NCI-H146 (cell line): ENCODE measurements at regions not wholly inside any gene's neighbourhood (a gene's known extent, or its start where the extent isn't known, plus 50 kb on each side); places are given as distances from the start of the nearest gene placed in this dataset.

Source experiments
- DNase-seq: peaks from one replicate; lab custom pipeline; 2025; lab: John Stamatoyannopoulos, UW

DNA sequence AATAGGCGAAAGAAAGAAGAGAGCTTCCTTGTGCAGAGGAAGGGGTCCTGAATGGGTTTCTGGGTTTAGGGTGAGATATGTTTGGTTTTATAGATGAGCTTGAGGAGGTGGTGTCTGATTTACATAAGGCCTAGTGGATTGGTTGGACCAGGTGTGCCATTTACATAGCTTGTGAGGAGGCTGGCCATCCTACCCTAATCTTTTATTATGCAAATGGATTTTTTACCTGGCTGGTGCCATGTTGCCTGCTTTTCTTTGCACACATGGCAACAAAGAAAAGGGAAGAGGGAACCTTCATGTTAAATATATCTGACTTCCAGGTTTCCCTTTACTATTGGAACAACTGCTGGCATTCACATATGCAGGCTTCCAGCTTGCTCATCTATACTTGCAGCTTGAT lies 585.3 kb downstream of the PTPRU start:
- DNase-seq, result no peak

DNA sequence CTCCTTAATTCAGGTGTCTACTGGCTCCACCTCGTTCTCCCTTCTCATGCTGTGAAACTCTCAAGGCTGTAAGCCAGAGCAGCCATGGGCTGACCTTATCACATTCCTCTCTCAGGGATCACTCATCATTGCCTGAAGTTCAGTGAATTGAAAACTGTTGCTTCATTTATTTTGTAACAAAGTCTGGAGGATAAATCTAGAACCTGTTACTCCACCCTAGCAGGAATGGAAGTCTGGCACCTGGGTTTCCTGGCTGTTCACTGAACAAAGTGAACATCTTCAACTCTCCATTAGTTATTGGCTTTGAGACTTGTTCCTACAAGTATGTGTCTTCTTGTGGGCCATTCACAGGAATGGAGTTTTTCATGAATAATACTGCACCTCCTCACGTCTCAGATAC lies 584.1 kb downstream of the PTPRU start:
- no peak for DNase-seq

DNA sequence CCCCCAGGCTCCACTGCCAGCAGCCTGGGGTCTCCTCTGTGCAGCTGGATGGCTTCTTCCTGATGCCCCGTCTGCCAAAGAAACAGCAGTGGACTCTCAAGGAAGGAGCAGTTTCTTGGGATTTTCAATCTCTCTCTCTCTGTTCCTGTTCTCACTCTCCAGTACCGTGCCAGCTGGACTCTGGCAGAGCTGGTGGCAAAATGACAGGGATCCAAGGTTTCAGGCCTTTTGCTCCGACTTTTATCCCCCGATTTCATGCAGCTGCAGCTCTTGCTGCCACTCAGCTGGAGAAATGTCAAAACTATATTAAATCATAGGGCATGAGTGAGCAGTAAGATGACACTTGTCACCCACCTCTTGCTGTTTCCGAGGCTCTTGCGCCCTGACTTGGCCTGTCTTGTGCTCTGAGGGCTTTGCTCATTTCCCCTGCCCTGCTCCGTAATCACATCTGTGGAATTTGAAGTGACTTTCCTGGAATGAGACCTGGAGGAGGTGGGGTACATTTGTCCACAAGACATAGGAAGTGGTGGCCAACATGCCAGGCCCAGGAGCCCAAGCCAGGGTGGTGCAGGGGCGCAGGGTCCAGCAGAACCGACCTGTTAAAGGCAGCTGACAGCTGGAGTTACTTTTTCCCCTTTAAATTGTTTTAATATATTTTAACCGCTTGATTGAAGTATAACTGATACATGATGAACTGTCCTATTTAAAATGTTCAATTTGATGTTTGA lies 576.2 kb downstream of the PTPRU start:
- no peak for DNase-seq

DNA sequence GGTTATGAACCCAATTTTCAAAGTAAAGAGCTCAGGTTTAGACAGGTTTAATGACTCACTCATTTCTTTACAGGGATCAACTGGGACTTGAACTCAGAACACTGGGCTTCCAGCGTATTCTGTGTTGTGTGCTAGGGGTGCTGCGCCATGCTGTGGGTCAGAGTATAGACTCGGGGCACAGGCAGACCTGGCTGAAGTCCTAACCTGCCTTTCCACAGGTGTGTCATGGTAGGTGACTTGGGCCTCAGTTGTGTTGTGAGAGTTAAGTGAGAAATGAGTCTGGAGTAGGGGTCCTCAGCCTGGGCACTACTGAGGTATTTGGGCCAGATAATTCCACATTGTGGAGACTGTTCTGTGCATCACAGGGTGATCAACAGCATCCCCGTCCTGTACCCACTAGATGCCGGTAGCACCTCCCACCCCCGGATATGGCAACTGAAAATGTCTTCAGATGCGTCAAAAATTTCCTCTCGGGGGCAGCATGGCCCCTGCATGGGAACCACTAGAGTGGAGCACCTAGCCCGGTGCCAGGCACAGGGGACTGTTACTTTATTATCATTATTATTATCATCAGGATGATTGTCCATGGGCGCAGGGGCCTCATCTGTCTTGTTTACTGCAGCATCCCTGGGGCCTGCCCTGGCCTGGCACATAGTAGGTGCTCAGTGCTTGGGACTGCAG lies 575.5 kb downstream of the PTPRU start:
- no peak for DNase-seq

DNA sequence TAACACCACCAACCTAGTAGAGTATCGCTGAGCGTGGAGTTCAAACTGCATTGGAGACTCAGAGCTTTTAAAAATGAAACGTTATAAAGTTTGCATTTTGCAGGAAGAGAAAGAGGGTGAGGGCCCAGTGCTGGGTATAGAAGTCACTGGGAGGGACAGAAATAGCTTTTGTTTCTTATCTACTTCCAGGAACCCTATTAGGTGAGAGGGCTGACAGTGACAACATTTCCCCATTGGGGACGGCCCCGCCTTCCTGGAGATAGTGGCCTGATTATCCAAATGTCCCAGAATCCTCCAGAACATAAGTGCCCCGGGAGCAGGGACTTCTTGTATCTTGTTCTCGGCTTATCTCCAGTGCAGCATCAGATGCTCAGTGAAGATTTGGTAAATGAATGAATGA lies 574.9 kb downstream of the PTPRU start:
- DNase-seq, result no peak

DNA sequence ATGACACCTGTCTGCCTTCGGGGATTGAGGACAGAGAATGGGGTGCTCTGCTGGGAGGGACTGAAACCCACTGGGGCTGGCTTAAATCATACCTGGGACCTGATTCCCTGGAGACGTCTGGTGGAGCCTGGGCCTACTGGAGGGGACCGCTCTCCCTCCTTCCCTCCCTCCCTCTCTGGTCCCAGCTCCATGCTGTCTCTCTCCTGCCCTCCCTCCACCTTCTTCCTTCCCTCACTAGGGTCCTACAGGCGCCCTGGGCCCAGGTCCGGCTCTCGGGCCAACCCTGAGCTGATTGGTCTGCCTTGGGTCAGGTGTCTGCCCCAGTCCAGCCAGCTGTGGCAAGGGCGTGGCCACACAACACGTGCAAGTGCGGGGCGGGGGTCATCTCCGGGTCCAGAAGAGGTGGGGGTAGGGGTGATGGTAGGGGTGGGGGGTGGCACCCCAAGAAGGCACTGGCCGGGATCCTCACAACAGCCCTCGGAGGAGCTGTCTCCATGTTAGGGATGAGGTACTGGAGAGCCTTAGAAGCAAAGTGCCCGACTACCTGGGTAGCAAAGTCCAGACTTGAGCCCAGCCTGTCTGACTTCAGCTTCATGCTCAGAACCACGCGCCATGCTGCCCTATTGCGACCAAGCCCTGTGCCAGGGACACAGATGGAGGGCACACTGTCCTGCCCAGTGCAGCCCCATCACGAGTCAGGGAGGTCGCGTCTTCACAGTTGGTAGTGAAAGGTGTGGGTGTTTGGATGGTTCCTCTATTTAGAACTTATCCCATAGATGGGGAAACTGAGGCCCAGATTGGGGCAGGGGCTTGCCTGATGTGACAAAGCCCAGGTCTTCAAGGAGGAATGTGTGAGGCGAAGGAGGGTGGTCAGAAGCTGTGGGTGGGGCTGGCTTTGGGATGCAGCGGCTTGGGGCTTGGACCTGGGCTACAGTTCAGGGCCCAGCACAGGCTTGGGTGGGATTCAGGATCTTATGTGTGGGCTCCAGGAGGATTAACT lies 574.1 kb downstream of the PTPRU start:
- no peak for DNase-seq

DNA sequence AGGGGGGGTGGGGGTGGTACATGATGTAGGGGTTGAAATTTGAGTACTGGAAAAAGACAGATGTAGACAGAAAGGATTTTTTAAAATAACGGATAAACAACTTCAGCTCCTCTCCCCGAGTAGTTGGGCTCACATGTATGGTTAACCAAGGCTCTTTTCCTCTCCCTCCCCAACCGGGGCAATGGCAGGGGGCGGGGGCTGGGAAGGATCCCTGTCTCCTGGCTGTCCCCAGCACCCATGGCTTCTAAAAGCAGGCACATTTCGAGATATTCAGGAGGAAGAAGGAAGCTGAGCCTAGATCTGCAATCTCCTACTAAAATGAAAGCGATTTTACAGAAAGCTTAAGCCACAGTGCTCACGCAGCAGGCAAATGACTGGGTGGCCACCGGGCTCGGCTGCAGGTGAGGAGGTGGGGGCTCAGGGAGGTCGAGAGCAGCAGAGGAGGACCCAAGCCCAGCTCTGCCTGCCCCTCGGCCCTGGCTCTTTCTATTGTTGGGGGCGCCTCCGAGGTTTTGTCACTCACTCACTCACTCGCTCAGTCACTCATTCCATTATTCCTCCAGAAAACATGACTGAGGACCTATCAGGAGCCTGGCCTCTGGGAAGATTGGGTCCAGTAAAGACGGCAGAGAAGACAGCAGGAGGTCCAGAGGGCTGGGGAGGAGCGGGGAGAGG lies 573.3 kb downstream of the PTPRU start:
- no peak for DNase-seq

DNA sequence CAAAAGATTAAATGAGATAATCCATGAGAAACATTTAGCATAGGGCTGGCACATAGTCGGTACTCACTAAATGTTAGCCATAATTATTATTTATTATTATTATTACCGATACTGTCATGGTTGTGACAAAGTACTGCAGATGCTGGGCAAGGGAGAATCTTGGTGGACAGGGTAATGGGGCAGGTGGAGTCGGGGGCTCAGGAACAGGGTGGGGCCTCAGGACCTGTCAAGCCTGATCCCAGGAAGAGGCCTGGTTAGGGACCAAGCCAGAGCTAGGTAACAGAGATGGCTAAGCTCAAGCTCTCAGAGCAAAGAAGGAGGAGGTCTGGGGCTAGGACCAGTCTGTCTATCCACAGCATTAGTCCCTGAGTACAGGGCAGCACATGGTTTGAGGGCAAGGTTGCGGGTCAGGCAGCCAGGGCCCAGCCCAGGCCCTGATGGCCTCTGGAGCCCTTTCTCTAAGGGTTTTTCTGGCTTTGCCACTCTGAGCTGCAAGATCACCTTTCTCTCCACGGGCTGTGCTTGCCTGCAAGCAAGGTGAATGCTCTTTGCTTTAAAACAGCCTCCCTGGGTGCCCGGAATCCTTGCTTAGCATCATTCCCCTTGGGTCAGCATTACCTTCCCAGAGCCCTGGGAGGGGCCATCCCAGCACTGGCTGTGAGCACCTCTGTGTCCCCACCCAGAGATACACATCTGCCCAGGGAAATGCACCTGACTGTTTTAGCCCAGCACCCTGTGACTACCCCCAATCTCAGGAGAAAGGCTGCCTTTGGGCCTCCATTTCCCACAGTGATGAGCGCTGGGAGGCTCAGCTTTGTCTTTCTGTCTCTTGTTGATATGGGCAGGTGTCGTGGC lies 572.0 kb downstream of the PTPRU start:
- DNase-seq, result no peak

DNA sequence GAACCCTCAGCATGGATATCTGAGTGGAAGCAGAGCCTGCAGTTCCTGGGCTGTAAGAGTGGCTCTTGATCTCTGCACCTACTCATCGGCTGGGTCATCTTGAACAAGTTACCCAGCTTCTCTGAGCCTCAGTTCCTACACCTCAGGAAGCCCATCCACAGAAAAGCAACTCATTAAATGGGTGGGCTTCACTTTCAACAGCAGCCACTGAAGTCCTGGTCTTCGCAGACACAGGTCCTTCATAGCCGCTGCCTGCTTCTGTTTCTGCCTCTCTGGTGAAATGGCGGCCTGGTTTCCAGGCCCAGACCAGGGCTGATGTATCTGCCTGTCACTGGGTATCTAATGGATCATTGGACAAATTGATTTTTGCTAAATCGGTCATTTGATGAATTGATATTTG lies 571.4 kb downstream of the PTPRU start:
- DNase-seq, result no peak

DNA sequence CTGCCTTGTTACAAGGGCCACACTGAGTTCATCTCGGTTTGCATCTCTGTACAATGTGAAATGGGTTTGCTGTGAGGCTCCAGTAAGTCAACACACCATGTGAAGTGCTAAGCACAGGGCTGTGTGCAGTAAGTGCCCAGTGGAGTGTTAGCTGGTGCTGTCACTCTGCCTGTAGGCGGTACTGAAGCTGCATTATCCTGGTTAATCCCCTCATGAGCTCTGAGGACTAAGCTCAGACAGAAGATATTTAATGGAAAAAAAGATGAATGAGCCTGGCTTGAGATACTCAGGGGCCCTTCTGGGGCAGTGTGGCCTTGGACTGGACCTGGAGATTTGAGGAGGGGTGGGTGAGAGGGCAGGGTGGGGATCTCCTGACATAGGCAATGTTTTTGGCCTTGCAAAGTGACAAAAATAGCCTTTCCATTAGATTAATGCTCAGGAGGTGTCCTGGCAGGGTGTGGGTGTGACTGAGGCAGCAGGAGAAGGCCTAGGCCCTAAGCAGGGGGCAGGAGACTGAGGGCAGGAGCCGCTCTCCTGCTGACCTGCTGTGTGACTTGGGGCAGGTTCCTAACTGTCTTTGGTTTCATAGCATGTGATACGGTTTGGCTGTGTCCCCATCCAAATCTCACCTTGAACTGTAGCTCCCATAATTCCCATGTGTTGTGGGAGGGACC lies 570.5 kb downstream of the PTPRU start:
- DNase-seq, result no peak

DNA sequence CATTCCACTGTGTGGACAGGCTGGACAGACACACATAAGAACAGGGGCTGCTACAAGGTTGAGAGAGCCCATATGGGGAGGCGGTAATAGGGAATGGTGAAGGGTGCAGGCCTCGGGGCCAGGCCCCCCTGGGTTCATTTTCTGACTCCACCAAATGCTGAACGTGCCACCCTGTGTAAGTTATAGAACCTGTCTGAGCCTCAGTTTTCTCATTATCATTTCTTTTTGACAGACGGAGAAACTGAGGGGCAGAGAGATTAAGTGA lies 569.5 kb downstream of the PTPRU start:
- no peak for DNase-seq

DNA sequence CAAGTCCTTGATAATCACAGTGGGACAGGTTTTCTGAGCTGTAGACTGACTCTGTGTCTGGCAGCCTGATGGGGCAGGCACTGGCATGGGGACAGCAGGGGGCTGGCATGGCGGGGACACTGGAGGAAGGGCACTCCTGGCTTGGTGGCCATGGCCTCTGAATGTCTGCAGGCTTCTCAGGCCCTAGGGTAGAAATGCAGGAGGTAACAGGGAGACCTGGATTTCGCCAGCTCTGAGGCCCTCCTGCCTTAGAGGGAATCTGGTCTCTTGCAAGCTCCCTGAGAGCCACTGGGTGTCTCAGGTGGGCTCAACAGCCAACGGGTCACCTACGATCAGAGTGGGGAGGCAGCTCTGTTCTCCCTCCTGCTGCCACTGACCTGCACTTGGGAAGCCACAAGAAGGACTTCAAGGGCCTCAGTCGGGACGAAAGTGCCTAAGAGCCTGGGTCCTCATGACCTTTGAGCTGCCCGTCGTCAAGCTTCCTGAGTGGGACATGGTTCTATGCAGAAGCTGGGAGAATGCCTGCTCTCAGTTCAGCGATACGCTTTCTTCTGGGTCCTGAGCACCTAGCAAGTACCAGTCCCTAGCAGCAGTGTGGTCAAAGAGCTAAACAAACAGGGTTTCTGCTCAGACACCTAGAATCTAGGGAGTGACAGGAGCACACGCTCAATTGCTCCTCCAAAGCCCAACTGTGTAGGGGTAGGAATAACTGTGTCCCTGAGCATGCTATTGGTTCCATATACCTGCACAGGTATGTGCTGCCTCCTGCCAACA lies 569.0 kb downstream of the PTPRU start:
- DNase-seq, result no peak

DNA sequence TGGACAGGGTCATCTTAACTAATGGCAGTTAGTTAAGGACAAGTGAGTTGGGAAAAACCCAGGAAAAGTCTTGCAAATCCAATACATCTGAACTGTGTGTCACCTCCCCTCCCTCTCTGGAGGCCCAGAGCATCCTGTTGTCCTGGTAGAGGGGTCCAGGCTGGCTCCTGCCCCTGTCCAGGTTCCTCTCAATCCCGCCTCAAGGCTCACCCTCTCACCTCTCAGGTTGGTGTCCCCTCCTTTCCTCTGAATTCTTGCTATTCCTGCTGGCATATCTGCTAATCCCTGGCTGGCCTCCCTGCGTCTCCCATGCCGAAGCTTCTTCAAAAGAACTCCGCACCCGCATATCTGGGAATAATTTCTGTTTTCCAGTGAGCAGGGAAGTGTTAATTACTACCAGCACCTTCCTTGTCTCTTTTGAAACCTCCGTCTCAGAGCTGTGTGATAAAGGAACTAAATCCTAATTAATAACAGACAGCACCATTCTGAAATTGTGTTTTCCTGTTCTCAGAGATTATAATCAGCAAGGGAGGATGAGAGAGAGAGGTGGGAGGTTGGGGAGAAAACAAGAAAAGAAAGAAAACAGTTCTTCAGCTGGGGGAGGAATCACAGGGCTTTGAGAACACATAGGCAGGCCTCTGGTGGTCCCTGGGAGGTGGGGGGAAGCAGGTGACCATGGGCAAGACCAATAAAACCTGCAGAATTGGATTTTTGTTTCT lies 568.0 kb downstream of the PTPRU start:
- no peak for DNase-seq

DNA sequence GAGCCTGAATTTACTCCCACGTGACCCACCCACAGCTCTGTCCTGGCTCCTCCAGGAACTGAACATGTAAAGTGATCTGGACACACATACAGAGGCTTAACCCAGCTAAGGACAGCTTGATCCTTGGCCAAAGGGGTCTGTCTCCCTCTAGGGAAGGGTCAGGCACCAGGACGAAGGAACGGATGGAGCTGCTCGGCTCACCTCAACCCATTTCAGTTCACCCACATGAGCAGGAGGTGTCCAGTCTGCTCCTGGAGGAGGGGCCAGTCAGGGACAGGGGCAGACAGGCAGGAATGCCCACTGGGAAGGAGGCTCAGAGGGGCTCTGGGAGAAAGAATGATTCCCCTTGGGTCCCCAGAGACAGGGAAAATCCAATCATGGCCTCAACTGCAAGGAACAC lies 567.2 kb downstream of the PTPRU start:
- DNase-seq, result no peak

DNA sequence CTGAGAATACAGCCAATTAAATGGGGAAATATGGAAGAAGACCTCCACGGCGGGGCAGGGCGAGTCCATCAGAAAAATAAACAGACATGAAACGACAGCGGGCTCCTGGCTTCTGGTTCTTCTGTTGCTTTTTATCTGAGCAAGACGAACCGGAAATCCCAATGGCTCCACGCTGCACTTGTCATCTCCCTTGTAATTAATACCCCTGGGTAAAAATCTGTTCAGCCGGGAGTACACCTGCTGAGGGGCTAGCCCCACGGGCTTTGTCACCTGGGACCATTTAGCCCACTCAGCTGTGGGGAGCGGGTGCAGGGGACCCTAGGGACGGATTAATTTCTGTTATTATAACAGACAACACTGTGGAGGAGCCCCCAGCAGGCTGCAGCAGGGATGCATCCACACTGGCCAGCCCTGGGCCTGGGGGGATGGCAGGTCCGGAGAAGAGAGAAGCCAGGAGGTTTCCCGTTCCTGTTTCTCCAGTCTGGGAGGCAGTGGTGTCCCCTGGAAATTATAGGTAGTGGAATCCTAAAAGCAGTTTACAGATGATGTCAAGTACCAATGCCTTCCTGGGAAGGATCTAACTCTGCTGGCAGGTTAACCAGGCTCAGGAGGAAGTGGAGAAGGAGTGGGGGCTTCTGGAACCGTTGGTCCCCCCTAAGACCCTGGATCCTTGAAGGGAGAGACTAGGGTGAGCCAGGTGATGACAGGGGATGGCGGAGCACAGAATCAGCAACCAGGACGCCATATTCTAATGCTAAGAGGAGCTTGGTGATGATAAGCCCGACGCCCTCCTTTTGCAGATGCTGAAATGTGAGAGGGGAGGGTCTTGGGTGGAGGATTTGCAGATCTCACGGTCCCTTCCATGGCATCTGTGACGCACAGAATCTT lies 566.1 kb downstream of the PTPRU start:
- DNase-seq, result no peak

DNA sequence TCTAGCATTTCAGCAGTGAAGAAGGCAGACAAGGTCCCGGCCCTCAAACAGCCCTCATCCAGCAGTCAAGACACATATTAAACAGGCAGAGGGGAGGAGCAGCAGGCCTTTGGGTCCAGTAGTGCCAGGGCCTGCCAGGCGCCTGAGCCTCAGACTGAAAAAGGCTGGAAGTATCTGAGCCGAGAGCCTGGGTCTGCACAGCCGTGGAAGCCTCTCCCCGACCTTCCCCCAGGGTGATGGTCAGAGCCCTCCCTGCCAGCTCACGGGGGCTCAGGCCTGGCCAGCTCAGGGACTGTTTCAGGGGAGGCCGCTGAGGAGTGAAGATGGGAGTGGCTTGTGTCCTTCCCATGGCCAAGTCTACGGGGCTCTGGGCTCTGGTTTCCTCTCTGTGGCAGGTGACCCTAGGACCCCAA lies 565.2 kb downstream of the PTPRU start:
- DNase-seq, result no peak

DNA sequence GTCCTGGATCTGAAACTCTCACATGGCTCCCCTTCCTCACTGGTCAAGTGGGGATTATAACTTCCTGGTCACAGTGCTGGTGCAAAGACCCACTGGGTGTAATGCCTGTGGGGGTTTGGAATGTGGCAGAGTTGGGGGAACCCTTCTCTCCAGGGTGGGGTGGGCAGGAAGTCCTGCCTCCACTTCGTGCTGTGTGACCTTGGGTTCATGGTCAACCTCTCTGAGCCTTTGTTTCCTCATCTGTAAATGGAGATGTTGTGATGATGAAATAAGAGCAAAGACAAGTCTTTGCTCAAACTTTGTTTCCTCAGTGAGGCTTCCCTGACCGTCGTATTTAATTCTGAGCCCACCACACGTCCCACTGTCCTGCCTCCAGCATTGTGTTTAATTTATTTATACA lies 564.7 kb downstream of the PTPRU start:
- DNase-seq, result no peak

DNA sequence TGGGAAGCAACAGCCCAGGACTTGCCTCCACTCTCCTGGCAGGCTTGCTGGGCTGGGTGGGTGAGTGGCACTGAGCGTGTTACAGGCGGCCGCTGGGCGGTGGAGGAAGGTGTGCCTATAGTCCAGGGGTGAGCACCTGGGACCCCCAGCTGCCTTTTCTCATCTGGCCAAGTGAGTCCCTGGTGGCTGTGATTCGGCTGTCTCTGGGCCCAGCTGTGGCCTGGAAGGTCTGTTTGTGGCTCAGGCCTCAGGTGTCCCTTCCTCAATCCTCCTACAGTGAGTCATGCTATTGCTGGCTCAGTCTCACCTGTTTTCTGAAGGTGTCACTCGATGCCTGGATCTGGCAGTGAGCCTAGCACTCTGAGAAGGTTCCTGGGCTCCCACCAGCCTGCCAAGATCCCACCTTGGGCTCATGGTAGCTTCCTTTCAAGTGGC lies 564.2 kb downstream of the PTPRU start:
- no peak for DNase-seq
